ENCODE measurements at regions not wholly inside any gene's neighbourhood (a gene's known extent, or its start where the extent isn't known, plus 50 kb on each side); places are given as distances from the start of the nearest gene placed in this dataset.

DNA sequence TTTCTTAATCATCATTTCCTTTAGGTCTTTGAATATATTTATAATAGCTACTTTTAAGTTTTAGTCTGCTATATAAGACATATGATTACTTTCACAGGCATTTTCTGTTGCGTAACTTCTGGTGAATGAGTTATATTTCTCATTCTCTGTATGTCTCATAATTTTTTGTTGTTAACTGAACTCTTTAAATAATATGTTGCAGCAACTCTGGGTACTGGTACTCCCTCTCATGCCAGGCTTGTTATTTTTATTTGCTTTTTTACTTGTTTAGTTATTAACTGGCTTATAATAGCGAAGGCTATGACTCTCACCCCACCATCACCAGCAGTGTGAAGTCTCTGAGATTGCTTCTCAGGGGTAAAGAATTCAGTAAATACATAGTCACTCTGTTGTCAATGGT lies 524.2 kb upstream of the CHORDC1 start:
- Mint-ChIP-seq H3K9me3 (peaks cover 34% of the 10 kb centered on the region), H3K4me1 (no peaks in the 10 kb centered on the region), H3K27ac (no peak overlapping the region), H3K27me3 (ENCODE audit: low read depth) (no peaks in the 10 kb centered on the region), H3K4me3 (no peak overlapping the region), H3K36me3 (peaks cover 20% of the 10 kb centered on the region)
- no peak for DNase-seq (ENCODE audit: low spot score in 2 of 2, unreplicated experiment in 2 of 2)
- TF ChIP-seq, protein P1, sequence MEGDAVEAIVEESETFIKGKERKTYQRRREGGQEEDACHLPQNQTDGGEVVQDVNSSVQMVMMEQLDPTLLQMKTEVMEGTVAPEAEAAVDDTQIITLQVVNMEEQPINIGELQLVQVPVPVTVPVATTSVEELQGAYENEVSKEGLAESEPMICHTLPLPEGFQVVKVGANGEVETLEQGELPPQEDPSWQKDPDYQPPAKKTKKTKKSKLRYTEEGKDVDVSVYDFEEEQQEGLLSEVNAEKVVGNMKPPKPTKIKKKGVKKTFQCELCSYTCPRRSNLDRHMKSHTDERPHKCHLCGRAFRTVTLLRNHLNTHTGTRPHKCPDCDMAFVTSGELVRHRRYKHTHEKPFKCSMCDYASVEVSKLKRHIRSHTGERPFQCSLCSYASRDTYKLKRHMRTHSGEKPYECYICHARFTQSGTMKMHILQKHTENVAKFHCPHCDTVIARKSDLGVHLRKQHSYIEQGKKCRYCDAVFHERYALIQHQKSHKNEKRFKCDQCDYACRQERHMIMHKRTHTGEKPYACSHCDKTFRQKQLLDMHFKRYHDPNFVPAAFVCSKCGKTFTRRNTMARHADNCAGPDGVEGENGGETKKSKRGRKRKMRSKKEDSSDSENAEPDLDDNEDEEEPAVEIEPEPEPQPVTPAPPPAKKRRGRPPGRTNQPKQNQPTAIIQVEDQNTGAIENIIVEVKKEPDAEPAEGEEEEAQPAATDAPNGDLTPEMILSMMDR (IDR thresholded peaks at IDR 0.05; ENCODE audit: unreplicated experiment) = no peak

DNA sequence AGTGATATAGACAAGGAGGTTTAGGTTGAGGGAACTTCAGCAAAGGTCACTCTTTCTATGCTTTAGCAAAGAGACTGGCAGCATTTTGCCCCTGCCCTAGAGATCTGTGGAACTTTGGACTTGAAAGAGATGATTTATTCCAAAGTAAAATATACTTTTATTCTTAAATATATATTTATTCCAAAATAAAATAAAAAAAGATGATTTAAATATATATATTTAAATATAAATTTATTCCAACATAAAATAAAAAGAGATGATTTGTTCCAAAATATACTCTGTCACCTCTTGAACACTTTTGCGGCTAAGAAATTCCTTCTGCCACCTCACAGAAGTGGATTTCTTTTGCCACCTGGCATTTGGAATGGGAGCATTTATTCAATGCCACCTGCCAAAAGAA lies 521.3 kb upstream of the CHORDC1 start:
- TF ChIP-seq, protein P1 (IDR thresholded peaks at IDR 0.05; ENCODE audit: unreplicated experiment) = no peak
- H3K27me3 Mint-ChIP-seq (ENCODE audit: low read depth) = peaks cover 13% of the 10 kb centered on the region
- H3K9me3 Mint-ChIP-seq = peaks cover 34% of the 10 kb centered on the region
- H3K27ac Mint-ChIP-seq = no peak overlapping the region
- no peak overlapping the region for H3K4me3 Mint-ChIP-seq
- H3K4me1 Mint-ChIP-seq = no peaks in the 10 kb centered on the region
- DNase-seq (ENCODE audit: low spot score in 2 of 2, unreplicated experiment in 2 of 2) = no peak
- H3K36me3 Mint-ChIP-seq = peaks cover 20% of the 10 kb centered on the region

DNA sequence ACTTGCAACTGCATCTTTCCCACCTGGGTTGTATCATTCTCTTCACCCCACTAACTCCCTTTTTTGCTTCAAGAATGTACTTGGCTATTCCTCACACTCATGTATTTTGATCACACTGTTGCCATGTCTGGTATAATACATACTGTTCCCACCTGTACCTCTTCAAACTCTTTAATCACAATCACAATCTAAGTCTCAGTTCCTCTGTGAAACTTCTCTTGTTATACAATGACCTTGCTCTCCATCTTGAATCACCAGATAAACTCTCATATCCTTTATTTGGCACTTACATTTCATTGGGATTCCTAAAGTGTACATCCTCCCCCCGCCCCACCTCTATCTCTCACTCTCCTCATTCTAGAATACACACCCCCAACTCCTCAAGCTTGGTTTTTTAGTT lies 516.0 kb upstream of the CHORDC1 start:
- no peak overlapping the region for H3K4me3 Mint-ChIP-seq
- H3K36me3 Mint-ChIP-seq = peaks cover 4% of the 10 kb centered on the region
- H3K4me1 Mint-ChIP-seq = peaks cover 33% of the 10 kb centered on the region
- TF ChIP-seq, protein P1 (IDR thresholded peaks at IDR 0.05; ENCODE audit: unreplicated experiment) = no peak
- H3K27me3 Mint-ChIP-seq (ENCODE audit: low read depth) = peaks cover 18% of the 10 kb centered on the region
- H3K9me3 Mint-ChIP-seq = peaks cover 4% of the 10 kb centered on the region
- no peak overlapping the region for H3K27ac Mint-ChIP-seq
- no peak for DNase-seq (ENCODE audit: low spot score in 2 of 2, unreplicated experiment in 2 of 2)

DNA sequence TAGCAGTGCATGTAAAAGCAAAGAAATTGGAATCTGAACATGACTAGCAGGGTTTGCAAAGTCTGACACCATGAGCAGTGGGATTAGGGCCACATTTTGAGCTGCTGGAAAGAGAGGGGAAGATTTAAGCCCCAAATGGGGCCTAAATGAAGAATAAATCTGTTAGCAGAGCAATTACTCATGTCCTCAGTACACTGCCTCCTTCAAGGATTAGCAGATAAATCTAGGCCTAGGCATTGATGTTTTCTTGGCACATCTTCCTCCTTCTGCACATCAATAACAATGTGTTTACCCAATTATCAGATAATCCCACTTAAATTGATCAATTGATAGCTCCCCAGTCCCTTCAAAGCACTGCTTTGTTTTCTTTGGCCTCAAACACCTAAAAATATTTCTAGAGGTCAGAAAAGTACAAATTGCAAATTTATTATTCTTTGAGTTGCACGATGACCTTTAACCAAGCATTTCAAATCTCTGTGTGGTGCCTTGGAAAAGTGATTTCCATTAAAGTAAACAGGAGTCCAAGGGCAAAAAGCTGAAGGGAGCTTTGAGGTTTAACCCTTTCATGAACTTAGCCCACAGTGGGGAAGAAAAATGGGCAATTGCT lies 514.7 kb upstream of the CHORDC1 start:
- no peak for DNase-seq (ENCODE audit: low spot score in 2 of 2, unreplicated experiment in 2 of 2)
- Mint-ChIP-seq H3K9me3 (no peaks in the 10 kb centered on the region), H3K27ac (no peak overlapping the region), H3K4me3 (no peak overlapping the region), H3K36me3 (no peaks in the 10 kb centered on the region), H3K27me3 (ENCODE audit: low read depth) (peaks cover 19% of the 10 kb centered on the region), H3K4me1 (peaks cover 35% of the 10 kb centered on the region)
- TF ChIP-seq, protein P1 (IDR thresholded peaks at IDR 0.05; ENCODE audit: unreplicated experiment) = no peak

DNA sequence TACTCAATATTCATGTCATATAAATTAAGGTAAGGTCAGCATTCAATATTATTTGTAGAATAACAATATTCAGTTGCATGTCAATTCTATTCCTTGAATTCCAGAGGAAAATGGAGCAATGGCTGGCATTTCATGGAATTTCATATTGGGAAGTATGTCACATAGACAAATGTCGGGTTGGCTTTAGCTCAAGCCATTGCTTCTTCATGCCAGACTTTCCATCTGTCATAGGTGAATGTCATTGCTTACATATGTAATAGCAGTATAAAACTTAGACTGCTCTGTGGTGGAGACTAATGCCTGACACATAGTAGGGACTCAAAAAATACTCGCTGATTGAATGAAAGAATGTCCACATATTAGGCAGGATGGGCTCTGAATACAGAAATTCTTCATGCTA lies 509.6 kb upstream of the CHORDC1 start:
- H3K4me3 Mint-ChIP-seq = no peak overlapping the region
- peaks cover 7% of the 10 kb centered on the region for H3K27me3 Mint-ChIP-seq (ENCODE audit: low read depth)
- DNase-seq (ENCODE audit: low spot score in 2 of 2, unreplicated experiment in 2 of 2) = no peak
- peaks cover 25% of the 10 kb centered on the region for H3K4me1 Mint-ChIP-seq
- no peak overlapping the region for H3K27ac Mint-ChIP-seq
- H3K9me3 Mint-ChIP-seq = peaks cover 13% of the 10 kb centered on the region
- H3K36me3 Mint-ChIP-seq = peaks cover 4% of the 10 kb centered on the region
- TF ChIP-seq, protein P1 (IDR thresholded peaks at IDR 0.05; ENCODE audit: unreplicated experiment) = no peak

DNA sequence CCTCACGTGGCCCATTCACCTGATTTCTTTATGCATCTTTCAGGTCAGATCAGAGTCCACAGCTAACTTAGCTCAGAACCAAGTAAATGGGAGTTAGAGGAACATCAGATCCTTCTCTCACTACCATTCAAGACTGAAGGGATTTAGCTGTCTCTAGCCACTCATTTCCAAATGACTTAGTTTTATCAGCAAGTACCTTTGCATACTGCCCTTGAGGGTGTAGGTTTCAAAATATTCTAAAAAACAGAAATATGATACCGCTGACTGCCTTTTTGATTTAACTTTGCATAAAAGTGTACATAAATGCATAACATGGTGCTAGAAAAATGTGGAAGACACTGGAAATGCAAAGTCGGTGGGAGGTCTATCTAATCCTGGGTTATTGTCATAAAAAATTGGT lies 500.6 kb upstream of the CHORDC1 start:
- Mint-ChIP-seq H3K36me3 (no peaks in the 10 kb centered on the region), H3K9me3 (peaks cover 13% of the 10 kb centered on the region), H3K4me1 (no peaks in the 10 kb centered on the region), H3K4me3 (no peak overlapping the region), H3K27me3 (ENCODE audit: low read depth) (no peaks in the 10 kb centered on the region), H3K27ac (no peak overlapping the region)
- DNase-seq (ENCODE audit: low spot score in 2 of 2, unreplicated experiment in 2 of 2) = no peak
- TF ChIP-seq, protein P1 (IDR thresholded peaks at IDR 0.05; ENCODE audit: unreplicated experiment) = no peak

Data from mesothelial cell of epicardium (in vitro differentiated cells).